G401.6 (cell line): ENCODE measurements at regions not wholly inside any gene's neighbourhood (a gene's known extent, or its start where the extent isn't known, plus 50 kb on each side); places are given as distances from the start of the nearest gene placed in this dataset.

ENCODE experiments used
- FAIRE-seq: peaks from 2 replicates; lab custom pipeline; 2012; peaks lifted over from hg19 to GRCh38; lab: Jason Lieb, UNC

GRCh38 chr10:3624367-3624766 lies 160.6 kb downstream of the KLF6 start:
- FAIRE-seq: no peak

DNA sequence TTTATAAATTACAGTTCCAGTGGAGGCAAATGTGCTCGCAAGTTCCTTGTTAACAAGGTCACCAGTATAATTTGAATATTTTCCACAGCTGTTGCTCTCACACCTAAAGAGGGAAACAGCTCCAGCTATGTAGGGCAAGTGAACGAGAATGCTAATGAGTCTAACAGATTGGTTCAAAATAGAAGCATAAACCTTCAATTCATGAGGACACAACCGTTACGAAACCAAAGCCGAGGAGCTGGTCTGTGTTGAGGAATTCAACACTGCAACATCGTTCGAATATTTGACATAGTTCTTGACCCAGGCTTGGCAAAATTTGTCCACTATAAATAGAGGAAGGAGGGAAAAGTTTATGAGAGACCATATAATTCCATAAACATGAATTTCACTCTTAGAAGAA lies 161.3 kb downstream of the KLF6 start:
- FAIRE-seq: no peak

DNA sequence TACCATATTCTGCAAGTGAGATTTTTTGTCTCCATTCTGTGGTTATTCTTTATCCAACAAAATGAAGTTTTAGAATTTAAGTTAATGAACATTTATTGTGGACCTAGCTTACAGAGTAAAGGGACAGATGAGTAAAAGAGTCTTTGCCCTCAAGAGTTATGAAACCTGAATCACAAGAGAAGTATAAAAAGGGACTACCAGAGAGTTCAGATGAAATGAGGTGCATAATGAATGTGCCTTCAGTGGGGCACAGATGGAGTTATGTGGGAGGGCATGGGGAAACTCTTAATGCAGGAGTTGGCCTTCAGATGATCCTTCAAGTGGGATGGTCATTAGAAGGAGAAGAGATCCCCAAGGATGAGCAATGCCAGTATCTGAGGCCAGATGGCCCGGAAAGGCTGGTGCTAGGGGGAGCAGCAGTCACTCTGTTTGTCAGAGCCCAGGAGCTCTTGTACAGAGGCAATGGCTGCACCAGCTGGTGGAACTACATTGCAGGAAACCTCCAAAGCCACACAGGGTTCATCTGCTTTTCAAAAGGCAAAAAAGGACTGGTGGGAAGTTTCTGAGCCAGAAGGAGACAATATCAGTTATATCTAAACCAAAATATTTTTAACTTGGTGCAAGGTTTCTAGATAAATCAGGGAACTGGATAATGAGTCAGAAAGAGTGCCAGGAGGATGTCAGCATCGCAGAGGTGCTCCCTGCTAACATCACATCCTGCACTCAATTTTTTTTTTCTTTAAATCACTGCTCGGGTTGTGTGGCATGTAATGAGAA lies 162.0 kb downstream of the KLF6 start:
- no peak for FAIRE-seq

DNA sequence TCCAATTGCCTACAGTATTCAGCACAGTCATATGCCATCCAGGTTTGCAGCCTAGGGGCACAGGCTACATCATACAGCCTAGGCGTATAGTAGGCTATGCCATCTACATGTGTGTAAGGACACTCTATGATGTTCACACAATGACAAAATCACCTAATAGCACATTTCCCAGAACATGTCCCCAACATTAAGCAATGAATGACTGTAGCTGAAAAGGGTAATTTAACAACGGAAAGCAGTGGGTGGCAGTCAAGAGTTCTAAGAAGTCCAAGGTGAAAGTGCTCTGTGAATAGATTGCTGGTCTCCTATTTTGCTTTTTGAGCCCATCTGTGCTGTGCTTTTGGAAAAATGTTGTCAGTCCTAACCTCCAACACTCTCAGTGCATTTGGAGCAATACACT lies 162.6 kb downstream of the KLF6 start:
- no peak for FAIRE-seq

DNA sequence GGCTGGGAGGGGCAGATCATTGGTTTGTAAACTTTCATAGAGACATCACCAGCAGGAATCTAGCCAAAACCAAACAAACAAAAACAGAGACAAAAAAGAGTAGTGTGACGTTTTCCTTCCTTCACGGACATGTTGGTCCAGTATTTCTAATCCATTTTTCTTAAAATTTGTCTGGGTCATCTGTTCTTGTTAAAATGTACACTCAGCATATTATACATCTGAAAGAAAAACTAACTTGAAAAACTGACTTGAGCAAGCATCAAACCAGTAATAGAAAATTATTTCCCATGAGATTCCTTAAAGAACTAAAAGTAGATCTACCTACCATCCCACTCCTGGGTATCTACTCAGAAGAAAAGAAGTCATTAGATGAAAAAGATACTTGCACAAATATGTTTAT lies 164.2 kb downstream of the KLF6 start:
- FAIRE-seq: no peak

- FAIRE-seq: no peak
Measured at GRCh38 chr10:3619241-3619640, 165.8 kb downstream of the KLF6 start.

GRCh38 chr10:3616880-3617279 lies 168.1 kb downstream of the KLF6 start:
- FAIRE-seq: no peak

GRCh38 chr10:3613318-3613717 lies 171.7 kb downstream of the KLF6 start:
- FAIRE-seq: peak; percentile 67

- FAIRE-seq: no peak
Measured at GRCh38 chr10:3612183-3613001, 172.6 kb downstream of the KLF6 start.

- FAIRE-seq: no peak
Measured at GRCh38 chr10:3606309-3606708, 178.7 kb downstream of the KLF6 start.

DNA sequence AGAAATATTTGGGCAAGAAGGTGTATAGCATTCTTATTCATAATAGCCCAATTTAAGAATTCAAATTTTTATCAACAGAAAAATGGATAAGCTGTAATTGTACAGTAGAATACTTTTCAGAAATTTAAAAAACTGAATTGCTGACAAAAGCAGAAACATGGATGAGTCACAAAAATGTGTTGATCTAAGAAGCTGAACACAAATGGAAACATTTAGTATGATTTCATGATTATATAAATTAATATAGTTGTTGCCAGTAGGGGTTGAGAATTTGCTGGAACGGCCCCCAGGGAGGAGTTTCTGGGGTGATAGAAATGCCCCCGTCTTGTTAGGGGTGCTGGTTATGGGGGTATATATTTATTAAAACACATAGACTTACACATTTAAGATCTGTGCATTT lies 179.1 kb downstream of the KLF6 start:
- no peak for FAIRE-seq

DNA sequence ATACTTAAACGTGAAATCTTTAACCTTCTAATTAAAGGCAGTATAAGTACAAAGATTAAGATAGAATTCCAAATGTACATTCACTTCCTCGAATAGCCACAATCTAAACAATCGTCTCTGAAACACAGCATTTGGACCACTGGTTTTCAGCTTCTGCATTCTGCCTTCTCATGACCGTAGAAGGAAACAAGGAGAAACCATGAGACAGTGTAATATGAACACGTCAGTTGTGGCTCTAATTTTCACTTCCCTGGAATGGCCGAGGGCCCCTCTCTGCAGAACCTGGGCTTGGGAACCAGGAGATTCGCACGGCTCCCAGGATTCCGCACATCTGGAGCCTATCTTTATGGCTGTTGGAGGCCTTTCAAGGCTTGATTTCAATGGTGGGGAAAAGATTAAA lies 189.3 kb downstream of the KLF6 start:
- no peak for FAIRE-seq

DNA sequence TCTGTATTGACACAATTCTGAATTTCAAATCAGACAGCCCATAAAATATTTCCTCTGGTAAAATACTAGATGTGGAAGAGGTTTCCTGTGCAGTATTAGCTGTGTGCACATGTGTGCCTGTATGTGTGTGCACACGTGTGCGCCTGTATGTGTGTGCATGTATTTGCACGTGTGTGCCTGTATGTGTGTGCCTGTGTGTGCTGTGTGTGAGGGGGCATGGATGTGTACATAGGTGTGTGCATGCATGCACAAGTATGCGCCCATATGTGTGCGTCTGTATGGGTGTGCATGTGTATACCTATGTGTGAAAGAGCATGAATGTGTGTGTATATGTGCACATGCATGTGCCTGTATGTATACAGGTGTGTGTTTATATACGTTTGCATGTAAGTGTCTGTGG lies 191.4 kb downstream of the KLF6 start:
- no peak for FAIRE-seq

DNA sequence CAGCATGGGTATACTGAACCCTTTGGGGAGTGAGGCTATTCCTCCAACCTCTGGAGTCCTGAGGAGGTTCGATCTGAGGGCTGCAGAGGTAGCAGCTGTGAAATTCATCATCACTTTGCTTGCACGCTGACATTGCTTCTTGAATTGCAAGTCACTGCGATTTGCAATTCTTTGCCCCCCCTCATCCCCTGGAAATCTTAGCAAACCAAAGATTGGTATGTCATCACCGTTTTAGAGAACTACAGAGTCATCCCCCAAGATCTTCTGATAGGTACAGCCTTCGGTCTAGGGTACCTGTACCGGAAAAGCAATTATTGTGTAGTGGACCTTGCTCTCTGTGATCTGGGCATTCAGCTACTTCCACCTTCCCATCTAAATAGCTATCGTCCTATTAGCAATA lies 192.6 kb downstream of the KLF6 start:
- FAIRE-seq: no peak

GRCh38 chr10:3588816-3589215 lies 196.2 kb downstream of the KLF6 start:
- FAIRE-seq: no peak

DNA sequence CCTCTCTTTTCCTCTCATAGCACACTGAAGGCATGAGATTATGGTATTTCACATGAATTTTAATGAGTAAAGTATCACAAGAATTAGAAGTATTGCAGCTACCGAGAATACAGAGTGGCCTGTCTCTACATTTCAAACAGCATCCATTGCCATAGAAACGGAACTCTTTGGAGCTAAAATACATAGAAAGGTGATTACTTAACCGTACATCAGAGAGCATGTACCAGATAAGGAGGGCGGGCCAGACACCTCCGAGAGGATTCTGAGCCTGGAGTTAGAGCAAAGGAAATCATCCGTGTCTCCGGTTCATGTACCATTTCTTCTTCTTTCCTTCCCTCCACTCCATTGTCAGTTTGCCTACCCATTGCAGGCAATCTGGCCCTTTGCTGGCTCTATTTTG lies 196.7 kb downstream of the KLF6 start:
- FAIRE-seq: no peak

- FAIRE-seq: no peak
Measured at GRCh38 chr10:3584926-3585784, 199.9 kb downstream of the KLF6 start.

- FAIRE-seq: no peak
Measured at GRCh38 chr10:3580565-3580964, 204.4 kb downstream of the KLF6 start.

DNA sequence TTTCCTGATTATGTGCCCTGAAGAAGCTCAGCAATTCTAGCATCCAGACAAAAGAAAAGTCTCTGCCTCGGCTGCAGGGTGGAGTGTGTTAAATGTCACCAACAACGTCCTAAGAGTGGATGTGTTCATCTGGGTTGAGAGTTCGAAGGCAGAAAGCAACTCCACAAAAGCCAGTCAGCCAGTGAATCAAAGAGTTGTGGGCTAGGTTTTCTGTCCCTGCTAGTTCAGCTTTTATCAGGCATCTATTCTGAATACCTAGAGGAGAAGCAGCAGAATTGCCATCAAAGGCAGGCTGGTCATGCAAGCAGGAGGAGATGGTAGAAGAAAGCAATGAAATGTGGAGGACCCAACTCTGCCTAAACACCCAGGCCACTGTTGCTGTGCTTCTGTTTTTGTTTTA lies 205.2 kb downstream of the KLF6 start:
- no peak for FAIRE-seq

GRCh38 chr10:3578682-3579081 lies 206.3 kb downstream of the KLF6 start:
- FAIRE-seq: no peak

DNA sequence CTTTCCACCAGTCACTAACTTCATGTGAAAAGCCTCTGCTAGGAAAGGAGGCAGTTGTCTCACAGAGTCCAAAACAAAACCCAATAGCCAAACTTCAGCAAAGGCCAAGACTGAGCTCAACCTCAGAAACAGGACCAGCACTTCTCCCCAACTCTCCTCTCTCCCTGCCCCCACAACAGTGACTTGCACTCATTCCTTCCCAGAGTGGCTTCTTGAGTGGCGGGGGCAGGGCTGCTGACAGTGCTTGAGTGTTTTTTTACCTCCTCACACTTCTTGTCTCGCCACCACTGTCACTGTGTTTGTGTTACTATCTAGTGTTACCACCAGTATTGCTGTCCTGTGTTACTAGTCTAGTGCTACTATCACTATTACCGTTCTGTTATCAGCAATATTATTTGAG lies 206.8 kb downstream of the KLF6 start:
- FAIRE-seq: no peak

DNA sequence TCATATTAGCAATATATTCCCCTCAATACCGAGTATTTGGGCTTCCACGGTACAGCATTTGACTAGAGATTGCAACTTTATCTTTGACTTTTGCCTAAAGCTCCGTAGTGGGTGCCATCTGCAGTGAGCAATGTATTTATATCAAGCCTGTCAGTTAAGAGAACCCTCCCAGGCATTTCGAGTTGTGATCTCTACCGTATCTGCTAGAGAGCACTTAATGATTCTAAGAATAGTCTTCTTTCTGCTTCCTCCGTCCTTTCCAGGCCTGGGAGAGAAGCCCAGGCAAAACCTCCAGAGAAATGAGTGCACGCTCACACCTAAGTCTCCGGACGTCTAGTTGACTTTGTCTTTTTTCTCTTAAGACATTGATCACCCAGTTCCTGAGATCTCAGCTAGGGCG lies 210.6 kb downstream of the KLF6 start:
- FAIRE-seq: no peak

DNA sequence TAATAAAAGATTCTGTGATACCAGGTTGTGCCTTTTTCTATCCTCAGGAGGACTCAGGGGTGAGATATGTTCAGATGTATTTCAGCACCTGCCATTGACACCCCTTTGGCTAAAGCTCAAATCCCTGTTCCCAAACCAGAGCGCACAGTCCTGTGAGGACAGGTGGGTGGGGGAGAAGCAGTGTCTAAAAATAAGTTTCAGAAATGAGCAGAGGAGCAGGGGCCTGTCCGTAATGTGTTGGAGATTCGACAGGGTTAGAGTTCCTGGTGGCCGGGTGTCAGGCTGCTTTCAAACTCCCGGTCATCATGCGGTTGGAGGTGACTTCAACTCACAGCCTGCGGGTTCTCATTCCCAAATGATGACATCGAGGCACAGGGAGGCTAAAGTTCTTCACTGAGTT lies 211.5 kb downstream of the KLF6 start:
- no peak for FAIRE-seq
